ENCODE measurements at regions not wholly inside any gene's neighbourhood (a gene's known extent, or its start where the extent isn't known, plus 50 kb on each side); places are given as distances from the start of the nearest gene placed in this dataset.

- DNase-seq = no peak
Observed at GRCh38 chr6:121499666-121500065, 64.2 kb downstream of the GJA1 start.

DNA sequence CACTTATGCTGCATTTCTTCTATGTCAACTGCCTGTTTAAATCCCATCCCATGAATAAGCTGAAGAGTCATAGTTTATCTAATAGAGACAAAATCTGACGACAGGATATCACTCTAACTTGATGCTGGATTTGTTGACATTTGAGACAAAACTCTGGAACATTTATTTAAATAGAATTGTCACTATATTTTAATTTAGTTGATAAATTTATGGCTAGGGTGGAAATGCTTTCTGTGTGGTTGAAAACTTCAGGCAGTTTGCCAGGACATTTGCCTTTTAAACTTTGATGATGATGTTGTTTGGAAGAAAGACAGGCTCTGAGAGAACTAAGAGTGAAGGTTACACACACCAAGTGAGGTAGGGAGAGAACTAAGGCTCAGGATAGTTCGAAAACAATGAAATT lies 68.1 kb downstream of the GJA1 start:
- DNase-seq = no peak

- DNase-seq = no peak
Observed at GRCh38 chr6:121504227-121504626, 68.8 kb downstream of the GJA1 start.

GRCh38 chr6:121505284-121505683 lies 69.8 kb downstream of the GJA1 start:
- no peak for DNase-seq

DNA sequence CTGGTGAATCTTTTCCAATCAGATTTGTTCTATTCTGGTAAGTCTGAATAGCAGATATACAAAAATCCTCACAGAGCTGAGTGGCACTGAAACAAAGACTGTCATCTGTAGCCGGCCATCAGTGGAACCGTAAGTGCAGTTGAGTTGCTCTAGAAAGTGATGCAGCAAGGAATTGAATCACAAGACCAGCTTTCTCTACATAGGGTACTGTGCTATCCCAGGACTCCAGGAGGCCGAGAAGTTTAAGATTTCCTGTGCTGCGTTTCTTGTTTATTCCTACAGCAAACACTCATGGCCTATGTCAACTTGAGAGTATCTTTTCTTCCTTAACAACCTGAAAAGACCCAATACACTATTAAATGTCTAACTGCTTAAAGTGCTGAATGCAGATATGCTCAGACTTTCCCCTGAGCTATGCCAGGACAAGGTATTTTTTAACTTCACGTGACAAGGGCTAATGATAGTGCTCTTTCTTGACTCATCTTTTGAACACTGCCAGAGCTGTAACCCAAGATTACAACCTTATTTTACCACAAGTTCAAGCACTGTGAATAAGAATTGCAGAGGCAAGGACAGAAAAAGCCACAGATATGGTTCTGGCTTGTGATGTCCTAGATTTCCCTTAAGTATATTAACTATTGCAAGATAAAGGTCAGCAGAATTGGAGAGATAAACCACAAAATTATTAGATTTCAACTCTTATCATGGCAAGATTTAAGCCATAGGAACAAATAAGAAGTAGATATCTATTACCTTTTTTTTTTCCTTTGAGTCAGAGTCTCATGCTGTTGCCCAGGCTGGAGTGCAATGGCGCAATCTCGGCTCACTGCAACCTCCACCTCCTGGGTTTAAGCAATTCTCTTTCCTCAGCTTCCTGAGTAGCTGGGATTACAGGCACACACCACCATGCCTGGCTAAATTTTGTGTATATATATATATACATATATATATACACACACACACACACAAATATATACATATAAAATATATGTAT lies 71.6 kb downstream of the GJA1 start:
- no peak for DNase-seq

DNA sequence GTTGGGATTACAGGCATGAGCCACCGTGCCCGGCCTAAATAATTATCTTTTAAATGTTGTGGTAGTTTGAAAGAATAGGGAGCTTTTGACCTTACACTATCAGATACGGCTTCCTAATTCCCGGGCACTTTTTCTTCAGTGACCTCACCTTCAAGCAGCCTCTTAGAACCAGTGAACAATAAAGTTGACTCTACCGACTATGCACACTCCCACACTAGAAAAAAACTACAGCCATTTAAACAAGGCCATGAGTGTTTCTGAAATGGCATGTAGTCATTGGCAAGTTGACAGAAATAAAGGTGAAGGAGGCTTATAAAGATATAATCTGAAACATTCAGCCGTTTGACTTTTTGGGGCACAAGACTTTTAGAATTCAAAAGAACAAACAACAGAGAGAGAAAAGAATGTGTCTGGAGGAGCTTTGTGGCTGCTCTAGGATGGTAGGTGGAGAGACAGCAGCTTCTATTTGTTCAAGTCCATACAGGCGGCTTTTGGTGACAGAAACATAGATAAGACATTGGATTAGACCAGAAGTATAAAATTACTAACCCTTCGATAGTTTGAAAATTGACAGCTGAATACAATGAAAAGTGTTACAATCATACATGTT lies 75.2 kb downstream of the GJA1 start:
- no peak for DNase-seq

- DNase-seq = no peak
Observed at GRCh38 chr6:121515630-121516265, 80.3 kb downstream of the GJA1 start.

- no peak for DNase-seq
Observed at GRCh38 chr6:121516331-121516730, 80.9 kb downstream of the GJA1 start.

DNA sequence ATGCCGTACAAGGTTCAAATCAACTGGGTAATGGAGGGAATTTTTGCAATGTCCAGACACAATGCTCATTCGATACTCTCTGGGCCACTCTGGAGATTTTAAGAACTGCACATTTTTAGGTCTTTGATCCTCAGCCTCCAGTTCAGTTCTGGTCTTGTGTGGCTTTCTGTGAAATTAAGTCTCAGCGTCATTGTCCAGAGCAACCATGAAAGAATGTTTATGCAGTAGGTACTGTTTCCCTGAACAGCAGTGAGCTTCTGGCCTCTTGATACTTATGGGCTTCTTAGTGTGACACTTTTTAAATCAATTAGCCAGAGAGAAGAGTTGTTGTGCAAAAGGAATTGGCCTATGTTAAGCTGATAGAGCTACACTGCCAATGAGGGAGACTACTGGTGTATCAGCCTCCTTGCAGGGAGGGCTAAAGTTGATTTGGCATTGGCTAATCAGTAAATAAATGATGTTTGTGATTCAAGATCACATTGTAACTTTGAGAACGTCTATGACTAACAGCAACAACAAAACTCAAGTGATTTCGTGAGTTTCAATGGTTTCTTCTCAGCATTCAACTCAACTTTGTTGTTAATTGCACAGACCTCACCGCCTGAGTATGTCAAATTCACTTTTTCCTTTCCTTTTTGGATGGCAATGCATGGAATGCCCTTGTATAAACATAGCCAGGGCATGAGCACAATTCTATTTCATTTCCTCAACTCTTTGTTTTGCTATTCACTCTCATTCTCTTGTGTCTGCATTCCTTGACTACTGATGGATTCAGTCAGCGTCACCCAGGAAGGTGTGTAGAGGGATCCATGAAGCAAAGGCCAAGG lies 85.1 kb downstream of the GJA1 start:
- DNase-seq = no peak

GRCh38 chr6:121521164-121521555 lies 85.7 kb downstream of the GJA1 start:
- no peak for DNase-seq

DNA sequence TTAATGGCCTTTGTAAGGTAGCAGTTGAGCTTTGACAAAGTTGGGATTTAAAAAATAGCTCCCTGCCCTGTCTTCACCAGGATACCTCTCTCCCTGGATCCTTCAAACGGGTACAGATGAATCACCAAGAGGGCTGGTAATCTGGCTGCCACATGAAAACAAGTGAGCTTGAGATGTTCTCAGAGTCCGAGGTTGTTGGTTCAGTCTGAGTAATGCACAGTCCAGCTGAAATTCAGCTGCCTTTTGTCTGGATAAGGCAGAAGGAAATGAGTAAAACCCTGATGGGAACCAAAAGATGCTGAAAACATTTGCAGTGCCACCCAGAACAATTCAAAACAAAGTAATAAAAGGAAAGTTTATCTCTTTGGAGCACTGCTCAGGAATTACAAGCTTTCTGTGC lies 86.8 kb downstream of the GJA1 start:
- DNase-seq = no peak

DNA sequence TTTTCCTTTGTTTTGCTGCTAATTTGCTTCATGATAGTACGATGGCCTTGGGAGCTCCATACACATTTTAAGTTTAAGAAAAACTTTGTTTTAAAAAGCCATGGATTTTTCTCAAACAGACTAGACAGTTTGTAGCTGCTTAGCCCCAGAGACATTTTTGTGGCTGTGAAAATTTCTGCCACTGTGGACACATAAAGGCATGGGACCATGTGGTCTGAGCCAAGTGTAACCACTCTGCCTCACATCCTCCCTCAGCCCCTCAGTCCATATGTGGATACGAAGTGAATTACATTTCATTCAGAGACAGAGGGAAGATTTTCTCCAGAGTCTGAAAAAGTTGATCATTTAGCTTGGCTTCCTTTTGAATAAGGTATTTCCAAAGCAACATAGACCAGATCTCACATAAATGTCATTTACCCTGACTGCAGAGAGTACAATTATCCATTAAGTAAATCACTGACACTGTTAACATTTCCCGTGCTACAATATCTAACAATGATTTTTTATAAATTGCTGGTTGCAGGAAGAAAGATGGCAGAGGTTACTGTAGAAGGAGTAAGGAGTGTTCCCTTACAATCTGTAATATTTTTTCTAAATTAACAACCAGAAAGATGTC lies 87.4 kb downstream of the GJA1 start:
- DNase-seq = no peak

- no peak for DNase-seq
Observed at GRCh38 chr6:121523628-121524027, 88.2 kb downstream of the GJA1 start.

DNA sequence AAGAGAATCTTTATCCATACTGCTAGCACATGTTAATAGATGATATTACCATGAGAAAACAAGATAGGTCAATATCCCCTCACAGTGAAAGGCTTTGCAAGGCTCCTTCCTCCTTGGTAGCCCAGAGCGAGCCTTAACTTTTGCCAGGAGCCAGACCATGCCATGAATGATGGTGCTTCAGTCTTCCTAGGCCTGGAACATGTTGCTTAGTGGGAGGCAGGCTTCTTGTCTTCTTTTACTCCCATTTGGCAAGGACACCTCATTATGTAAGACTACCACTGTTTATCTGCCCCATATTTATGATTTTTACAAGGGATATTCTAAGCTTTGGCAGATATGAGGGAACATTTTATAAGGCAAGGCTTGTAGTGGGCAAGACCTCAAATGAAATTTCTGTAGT lies 90.8 kb downstream of the GJA1 start:
- no peak for DNase-seq

DNA sequence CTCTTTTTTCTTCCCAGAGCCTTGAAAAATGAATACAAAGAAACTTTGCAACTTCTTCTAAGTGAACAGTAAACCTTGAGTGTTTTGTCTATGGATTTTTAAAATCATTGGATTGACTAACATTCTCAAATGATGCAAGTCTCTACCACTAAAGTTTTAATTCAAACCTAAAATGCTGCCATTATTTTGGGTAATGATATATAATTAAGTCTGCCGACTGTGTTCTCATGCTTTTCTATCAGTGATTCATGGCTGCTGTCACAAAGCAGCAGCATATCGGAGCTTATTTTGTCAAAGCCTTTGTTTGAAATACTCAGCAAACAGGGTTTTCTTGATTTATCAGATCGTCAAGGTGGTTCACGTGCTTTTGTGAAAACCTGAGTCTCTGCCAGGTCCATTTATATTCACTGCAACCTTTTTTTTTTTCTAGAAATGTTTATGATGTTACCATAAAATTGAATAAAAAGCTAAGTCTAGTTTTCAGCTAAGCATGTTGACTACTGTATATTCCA lies 96.3 kb downstream of the GJA1 start:
- DNase-seq = no peak

- DNase-seq = no peak
Observed at GRCh38 chr6:121533321-121533841, 97.9 kb downstream of the GJA1 start.

- DNase-seq = no peak
Observed at GRCh38 chr6:121535777-121536176, 100.3 kb downstream of the GJA1 start.

- no peak for DNase-seq
Observed at GRCh38 chr6:121536345-121536744, 100.9 kb downstream of the GJA1 start.

DNA sequence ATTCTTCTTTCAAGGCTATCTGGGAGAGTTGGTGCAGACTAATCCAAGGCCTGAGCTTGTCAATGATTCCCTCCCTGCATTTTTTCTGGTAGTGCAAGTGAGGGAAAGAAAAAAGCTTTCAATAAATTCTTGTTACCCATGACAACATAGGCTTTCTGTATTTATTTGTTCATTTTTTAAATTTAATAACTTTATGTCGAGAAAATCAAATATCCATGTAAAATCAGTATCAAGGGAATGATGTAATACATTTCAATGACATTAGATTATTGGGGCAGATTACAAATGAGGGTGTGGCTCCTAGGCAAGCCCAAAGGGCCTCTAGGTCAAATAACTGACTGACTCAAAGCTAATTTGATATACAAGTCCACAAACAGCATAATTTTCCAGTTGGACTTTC lies 104.0 kb downstream of the GJA1 start:
- no peak for DNase-seq

GRCh38 chr6:121540210-121540609 lies 104.8 kb downstream of the GJA1 start:
- DNase-seq = no peak

GRCh38 chr6:121544691-121545090 lies 109.2 kb downstream of the GJA1 start:
- no peak for DNase-seq

DNA sequence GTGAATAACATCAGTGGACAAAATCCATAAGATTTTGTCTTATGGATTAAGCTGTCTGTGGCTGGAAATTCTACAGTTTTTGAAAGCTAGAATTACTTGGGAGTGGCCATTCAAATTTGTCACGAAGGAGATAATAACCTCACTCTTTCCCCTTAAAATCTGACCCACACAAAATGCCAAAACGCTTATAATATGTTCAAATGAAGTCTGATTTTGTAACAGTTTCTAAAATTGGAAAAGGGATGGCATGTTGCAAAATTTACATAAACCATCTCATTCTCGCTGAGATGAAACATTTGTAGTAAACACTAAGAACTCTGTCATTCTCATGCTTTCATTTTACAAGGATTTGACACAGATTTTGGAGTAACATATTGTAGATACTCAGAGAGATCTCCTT lies 112.7 kb downstream of the GJA1 start:
- no peak for DNase-seq

Measured in stimulated activated naive CD4-positive, alpha-beta T cell (primary cell).